Skeletal muscle tissue (tissue), 3 donors: ENCODE measurements at regions not wholly inside any gene's neighbourhood (a gene's known extent, or its start where the extent isn't known, plus 50 kb on each side); places are given as distances from the start of the nearest gene placed in this dataset.
"Not testable (repeated sequence)": the region's sequence is repeated elsewhere in the genome, so short reads cannot be mapped to it uniquely, and the experiment has no call there.

Experiments used
- H3K27ac ChIP-seq: one replicate; pipeline ENCODE4 v1.7.0; 2013; ENCODE audit warnings: mild to moderate bottlenecking, low read depth, low read length, inconsistent platforms
- H3K27me3 ChIP-seq, 3 donors: one replicate each; pipeline ENCODE4 v1.7.0; 2013; ENCODE audit warnings: low read length in 3 of 3; ENCODE audit not compliant: control insufficient read depth in 3 of 3, insufficient read depth in 3 of 3
- H3K36me3 ChIP-seq, 3 donors: one replicate each; pipeline ENCODE4 v1.7.0; 2013; ENCODE audit warnings: low read length in 3 of 3; ENCODE audit not compliant: control insufficient read depth in 3 of 3, insufficient read depth in 3 of 3
- H3K4me1 ChIP-seq, 3 donors: one replicate each; pipeline ENCODE4 v1.7.0; 2013; ENCODE audit warnings: low read length in 3 of 3, mild to moderate bottlenecking in 3 of 3; ENCODE audit not compliant: control insufficient read depth in 3 of 3, insufficient read depth in 3 of 3
- H3K4me3 ChIP-seq, 3 donors: one replicate each; pipeline ENCODE4 v1.7.0; 2013; ENCODE audit warnings: low read length in 3 of 3
- H3K9ac ChIP-seq, 3 donors: one replicate each; pipeline ENCODE4 v1.7.0; 2013; ENCODE audit warnings: low read length in 3 of 3, mild to moderate bottlenecking in 3 of 3, moderate library complexity in 2 of 3, low read depth in 1 of 3
- H3K9me3 ChIP-seq, 3 donors: one replicate each; pipeline ENCODE4 v1.7.0; 2013; ENCODE audit warnings: low read length in 3 of 3; ENCODE audit not compliant: control insufficient read depth in 3 of 3
- donor health status: Osteomylitis.

DNA sequence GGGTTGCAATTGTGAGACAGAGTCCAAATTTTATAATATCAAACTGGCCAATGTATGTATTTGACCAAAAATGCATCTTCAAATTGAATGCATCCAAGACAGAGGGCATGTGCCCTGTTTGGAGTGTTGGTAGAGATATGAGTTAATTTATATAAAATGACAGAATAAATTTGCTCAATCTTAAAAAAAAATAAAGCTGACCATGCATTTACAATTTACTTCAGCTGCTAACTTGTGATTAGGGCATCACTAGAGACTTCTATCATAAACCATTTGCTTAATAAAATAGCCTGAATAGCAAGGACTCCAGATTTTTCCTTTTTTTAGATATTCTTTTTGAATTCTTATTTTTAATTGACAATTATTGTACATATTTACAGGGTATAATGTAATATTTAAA, 1345.8 kb downstream of the CDH11 start:
- H3K9ac ChIP-seq, result no peak overlapping the region
- no peaks in the 10 kb centered on the region for H3K27me3 ChIP-seq
- H3K36me3 ChIP-seq, result no peaks in the 10 kb centered on the region
- H3K4me3 ChIP-seq, result no peak overlapping the region
- no peaks in the 10 kb centered on the region for H3K4me1 ChIP-seq
- H3K27ac ChIP-seq, result no peak overlapping the region
- H3K9me3 ChIP-seq, result no peaks in the 10 kb centered on the region

DNA sequence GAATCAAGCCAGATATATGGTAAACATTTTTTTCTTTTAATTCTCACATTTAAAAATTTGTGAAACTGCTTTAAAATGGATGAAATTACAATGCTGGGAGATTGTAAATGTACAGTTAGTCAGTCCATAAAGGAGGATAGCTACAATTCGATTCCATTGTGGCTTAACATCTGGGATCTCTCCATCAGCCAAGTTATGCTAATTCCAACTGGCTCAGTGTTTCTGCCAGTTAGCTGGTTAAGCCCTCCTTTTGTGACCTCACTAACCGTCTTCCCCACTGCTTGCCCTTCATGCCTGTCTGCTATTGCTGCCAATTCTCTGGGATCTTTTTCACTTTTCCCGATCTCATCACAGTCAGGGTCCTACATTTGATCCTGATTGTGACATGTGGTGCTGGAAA, 1347.6 kb downstream of the CDH11 start:
- no peaks in the 10 kb centered on the region for H3K4me1 ChIP-seq
- H3K27me3 ChIP-seq, result no peaks in the 10 kb centered on the region
- no peak overlapping the region for H3K27ac ChIP-seq
- no peaks in the 10 kb centered on the region for H3K9me3 ChIP-seq
- no peak overlapping the region for H3K4me3 ChIP-seq
- no peak overlapping the region for H3K9ac ChIP-seq
- no peaks in the 10 kb centered on the region for H3K36me3 ChIP-seq

DNA sequence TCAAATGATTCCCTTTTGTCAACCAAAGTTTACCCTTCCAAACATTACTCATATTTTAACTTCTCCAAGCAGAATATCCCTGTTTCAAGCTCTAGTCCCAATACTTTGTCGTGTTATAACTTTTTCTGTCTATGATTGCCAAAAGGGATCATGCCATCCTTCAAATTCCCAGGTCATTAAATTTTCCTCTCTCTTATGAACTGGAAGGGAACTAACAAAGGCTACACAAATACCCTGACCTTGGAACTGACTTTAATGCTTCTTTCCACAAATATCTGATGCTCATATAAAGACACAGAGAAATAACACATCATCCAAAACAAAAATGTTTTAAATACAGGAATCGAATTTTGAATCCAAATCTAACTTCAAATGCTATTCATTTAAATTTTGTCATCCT, 1352.7 kb downstream of the CDH11 start:
- Histone ChIP-seq H3K27me3 (no peaks in the 10 kb centered on the region), H3K4me1 (no peaks in the 10 kb centered on the region), H3K9ac (no peak overlapping the region), H3K27ac (no peak overlapping the region), H3K4me3 (no peak overlapping the region), H3K36me3 (no peaks in the 10 kb centered on the region), H3K9me3 (no peaks in the 10 kb centered on the region)

DNA sequence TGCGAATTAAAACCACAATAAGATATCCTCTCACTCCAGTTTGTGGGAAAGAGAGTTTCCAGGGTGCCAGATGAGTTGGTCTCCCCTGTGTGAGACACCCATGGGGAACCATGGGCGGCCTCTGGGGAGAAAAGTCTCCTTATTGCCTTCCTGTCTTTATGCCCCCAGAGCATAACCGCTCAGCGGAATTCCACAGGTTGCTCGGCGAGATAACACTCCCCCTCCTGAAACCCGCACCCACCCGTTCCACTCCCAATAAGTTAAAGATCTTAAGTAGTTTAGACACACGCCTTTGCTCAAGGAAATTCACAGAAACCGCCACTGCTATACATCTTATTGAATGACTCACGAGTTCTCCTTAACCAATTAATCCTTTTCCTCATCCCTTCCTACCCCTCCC, 1361.6 kb downstream of the CDH11 start:
- not testable (repeated sequence) for H3K9ac ChIP-seq, H3K4me1 ChIP-seq, H3K27me3 ChIP-seq, H3K4me3 ChIP-seq, H3K36me3 ChIP-seq, H3K27ac ChIP-seq, H3K9me3 ChIP-seq

DNA sequence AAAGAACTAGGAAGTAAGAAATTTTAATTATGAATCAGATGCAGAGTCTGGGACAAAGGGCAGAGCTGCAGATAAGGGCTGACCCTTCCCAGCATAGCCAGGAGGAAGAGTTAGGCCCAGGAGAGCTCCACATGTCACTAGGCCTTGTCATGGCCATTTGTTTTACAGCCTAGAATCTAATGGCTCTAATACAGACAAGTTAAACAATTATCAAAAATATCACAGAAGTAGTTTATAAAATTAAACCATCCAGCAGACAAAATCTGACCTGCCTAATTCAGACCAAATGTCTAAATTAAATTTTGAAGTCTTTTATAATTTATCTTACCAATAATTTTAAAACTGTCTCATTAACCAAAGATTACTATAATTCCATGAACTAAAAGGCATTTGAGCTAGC, 1369.5 kb downstream of the CDH11 start:
- Histone ChIP-seq H3K27ac (no peak overlapping the region), H3K9me3 (no peaks in the 10 kb centered on the region), H3K27me3 (no peaks in the 10 kb centered on the region), H3K4me3 (no peak overlapping the region), H3K9ac (no peak overlapping the region), H3K4me1 (no peaks in the 10 kb centered on the region), H3K36me3 (no peaks in the 10 kb centered on the region)

DNA sequence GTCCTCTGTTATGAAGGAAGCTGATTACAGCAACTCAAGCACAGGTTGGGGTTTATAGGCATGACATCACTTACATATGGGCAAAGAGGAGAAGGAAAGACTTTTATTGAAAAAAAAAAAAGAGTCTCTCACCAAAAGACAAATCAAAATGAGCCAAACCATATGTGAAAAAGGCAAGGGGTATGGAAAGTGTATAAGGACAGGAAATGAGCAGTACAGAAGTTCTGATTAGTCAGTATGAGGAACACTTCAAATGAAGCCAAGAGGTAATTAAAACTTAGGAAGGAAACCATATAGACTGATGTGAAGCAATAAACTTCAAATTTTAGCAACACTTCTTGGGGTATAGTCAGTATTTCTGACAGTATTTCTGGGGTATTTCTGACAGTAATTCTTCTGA, 1372.6 kb downstream of the CDH11 start:
- Histone ChIP-seq H3K27me3 (no peaks in the 10 kb centered on the region), H3K4me1 (no peaks in the 10 kb centered on the region), H3K9ac (no peak overlapping the region), H3K9me3 (no peaks in the 10 kb centered on the region), H3K27ac (no peak overlapping the region), H3K4me3 (no peak overlapping the region), H3K36me3 (no peaks in the 10 kb centered on the region)

DNA sequence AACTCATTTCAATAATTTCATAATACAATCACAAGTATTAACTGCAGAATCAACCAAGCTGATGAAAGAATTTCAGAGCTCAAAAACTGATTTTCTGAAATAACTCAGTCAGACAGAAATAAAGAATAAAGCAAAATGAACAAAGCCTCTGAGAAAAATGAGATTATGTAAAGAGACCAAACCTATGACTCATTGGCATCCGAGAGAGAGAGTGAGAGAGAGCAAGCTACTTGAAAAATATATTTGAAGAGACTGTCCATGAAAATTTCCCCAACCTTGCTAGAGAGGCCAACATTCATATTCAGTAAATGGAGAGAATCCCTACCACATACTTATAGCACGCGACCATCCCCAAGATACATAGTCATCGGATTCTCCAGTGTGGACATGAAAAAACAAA, 1376.4 kb downstream of the CDH11 start:
- Histone ChIP-seq H3K27ac (no peak overlapping the region), H3K36me3 (no peaks in the 10 kb centered on the region), H3K9ac (no peak overlapping the region), H3K27me3 (no peaks in the 10 kb centered on the region), H3K9me3 (no peaks in the 10 kb centered on the region), H3K4me3 (no peak overlapping the region), H3K4me1 (no peaks in the 10 kb centered on the region)

DNA sequence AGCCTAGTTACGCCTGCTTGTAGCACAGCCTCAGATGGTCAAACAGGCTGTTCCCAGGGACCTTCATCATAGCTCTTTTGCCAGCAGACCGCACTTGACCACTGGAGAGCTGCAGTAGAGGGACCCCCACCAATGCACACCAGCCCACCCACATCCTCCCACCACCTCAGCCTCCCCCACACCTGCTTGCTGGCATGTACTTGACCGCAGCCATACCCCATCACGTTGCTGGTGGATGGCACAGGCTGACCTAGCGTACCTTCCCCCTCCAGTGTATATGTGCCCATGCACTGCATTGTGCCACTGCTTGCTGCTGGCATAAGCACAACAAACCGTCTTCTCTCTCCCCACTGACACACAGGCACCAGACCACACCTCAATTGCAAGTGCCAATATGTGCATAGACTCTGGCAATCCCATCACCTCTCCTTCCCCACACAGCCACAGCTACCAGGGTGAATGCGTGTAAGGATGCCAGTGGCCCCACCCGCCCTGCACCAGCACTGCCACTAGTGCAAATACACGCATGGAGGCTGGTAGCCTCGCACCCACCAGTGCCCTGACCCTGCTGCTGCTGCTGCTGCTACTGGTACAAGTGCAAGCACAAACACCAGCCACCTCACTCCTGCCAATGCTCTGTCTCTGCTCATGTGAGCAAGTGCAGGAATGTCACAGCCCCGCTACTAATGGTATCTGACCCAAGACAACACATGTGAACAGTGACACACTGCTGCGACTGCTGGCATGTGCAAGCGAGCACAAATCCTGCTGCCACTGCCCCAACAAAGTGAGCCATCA, 1377.6 kb downstream of the CDH11 start:
- H3K9me3 ChIP-seq, result no peaks in the 10 kb centered on the region
- H3K4me3 ChIP-seq, result no peak overlapping the region
- H3K36me3 ChIP-seq, result no peaks in the 10 kb centered on the region
- H3K27me3 ChIP-seq, result no peaks in the 10 kb centered on the region
- H3K27ac ChIP-seq, result no peak overlapping the region
- no peak overlapping the region for H3K9ac ChIP-seq
- H3K4me1 ChIP-seq, result no peaks in the 10 kb centered on the region

DNA sequence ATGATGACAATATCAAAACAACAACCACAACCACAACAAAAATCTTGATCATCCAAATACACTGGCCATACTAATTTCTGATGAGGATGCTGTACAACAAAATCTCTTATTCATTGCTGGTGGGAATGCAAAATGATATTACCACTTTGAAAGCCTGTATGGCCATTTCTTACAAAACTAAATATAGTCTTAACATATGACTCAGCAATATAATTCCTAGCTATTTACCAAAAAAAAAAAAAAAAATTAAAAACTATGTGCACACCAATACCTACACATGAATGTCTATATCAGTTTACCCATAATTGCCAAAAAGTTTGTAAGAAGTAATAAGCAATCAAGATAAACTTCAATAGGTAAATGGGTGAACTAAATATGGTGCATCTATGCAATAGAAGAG, 1379.7 kb downstream of the CDH11 start:
- Histone ChIP-seq H3K4me3 (no peak overlapping the region), H3K36me3 (no peaks in the 10 kb centered on the region), H3K9ac (no peak overlapping the region), H3K27me3 (no peaks in the 10 kb centered on the region), H3K4me1 (no peaks in the 10 kb centered on the region), H3K27ac (no peak overlapping the region), H3K9me3 (no peaks in the 10 kb centered on the region)

DNA sequence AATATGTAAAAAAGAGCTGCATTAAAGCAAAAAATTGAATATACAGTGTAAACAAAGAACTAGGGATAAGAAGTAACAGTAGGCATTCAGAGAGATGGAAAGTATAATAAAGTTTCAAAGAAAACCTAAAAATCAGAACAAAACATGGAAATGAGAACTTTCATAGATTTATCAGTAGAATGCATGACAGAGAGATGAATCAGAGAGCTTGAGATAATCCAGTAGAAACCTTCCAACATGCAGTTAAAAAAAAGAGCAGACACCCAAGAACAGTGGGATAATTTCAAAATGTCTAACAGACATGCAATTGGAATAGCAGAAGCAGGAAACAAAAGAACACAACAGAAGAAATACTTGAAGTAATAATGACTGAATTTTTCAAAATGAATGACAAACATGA, 1384.2 kb downstream of the CDH11 start:
- Histone ChIP-seq H3K27me3 (no peaks in the 10 kb centered on the region), H3K36me3 (no peaks in the 10 kb centered on the region), H3K9me3 (no peaks in the 10 kb centered on the region), H3K27ac (no peak overlapping the region), H3K9ac (no peak overlapping the region), H3K4me1 (no peaks in the 10 kb centered on the region), H3K4me3 (no peak overlapping the region)
